Thyroid gland (tissue), 4 donors: ENCODE measurements at regions not wholly inside any gene's neighbourhood (a gene's known extent, or its start where the extent isn't known, plus 50 kb on each side); places are given as distances from the start of the nearest gene placed in this dataset.

Experiments used
- POLR2A ChIP-seq, 2 donors: fragments of 450-650 bp; IDR thresholded peaks; one replicate each; pipeline ENCODE4 v1.6.1; 2017; ENCODE audit warnings: antibody characterized with exemption in 2 of 2, mild to moderate bottlenecking in 2 of 2, moderate library complexity in 1 of 2
- TF ChIP-seq, protein P1 (sequence below), 6 experiments: fragments of 200-600 bp in 3 of 6; fragments of 450-650 bp in 3 of 6; sonication (generic) in 3 of 6; IDR thresholded peaks; one replicate each; pipeline ENCODE4 v1.5.1; 2016 to 2019; ENCODE audit warnings: antibody characterized with exemption in 6 of 6, mild to moderate bottlenecking in 2 of 6, inconsistent platforms in 1 of 6, moderate library complexity in 1 of 6

GRCh38 chr6:114649298-114649697 lies 306.5 kb upstream of the HS3ST5 start:
- TF ChIP-seq, protein P1, sequence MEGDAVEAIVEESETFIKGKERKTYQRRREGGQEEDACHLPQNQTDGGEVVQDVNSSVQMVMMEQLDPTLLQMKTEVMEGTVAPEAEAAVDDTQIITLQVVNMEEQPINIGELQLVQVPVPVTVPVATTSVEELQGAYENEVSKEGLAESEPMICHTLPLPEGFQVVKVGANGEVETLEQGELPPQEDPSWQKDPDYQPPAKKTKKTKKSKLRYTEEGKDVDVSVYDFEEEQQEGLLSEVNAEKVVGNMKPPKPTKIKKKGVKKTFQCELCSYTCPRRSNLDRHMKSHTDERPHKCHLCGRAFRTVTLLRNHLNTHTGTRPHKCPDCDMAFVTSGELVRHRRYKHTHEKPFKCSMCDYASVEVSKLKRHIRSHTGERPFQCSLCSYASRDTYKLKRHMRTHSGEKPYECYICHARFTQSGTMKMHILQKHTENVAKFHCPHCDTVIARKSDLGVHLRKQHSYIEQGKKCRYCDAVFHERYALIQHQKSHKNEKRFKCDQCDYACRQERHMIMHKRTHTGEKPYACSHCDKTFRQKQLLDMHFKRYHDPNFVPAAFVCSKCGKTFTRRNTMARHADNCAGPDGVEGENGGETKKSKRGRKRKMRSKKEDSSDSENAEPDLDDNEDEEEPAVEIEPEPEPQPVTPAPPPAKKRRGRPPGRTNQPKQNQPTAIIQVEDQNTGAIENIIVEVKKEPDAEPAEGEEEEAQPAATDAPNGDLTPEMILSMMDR (IDR thresholded peaks at IDR 0.05), result no peak
- no peak for TF ChIP-seq POLR2A (IDR thresholded peaks at IDR 0.05)
